Activated CD4-positive, alpha-beta T cell treated with anti-CD3 and anti-CD28 coated beads, Interleukin-10, Interleukin-2, amounts not matched to agents 100 ng/mL and 50 ng/mL, durations not matched to agents 16 hours and 8 hours (primary cell): ENCODE measurements at regions not wholly inside any gene's neighbourhood (a gene's known extent, or its start where the extent isn't known, plus 50 kb on each side); places are given as distances from the start of the nearest gene placed in this dataset.

Experiments
- DNase-seq: peaks from one replicate; pipeline ENCODE4 v3.0.0-alpha.2; 2020

- DNase-seq: no peak
Observed at GRCh38 chr3:180287703-180288102, 251.0 kb upstream of the PEX5L start.

- DNase-seq: no peak
Observed at GRCh38 chr3:180288816-180289215, 252.1 kb upstream of the PEX5L start.

GRCh38 chr3:180290300-180290699 lies 253.6 kb upstream of the PEX5L start:
- peak; percentile 17 for DNase-seq

GRCh38 chr3:180294282-180295027 lies 257.7 kb upstream of the PEX5L start:
- no peak for DNase-seq

- no peak for DNase-seq
Observed at GRCh38 chr3:180295811-180296210, 259.1 kb upstream of the PEX5L start.

GRCh38 chr3:180296971-180297370 lies 260.2 kb upstream of the PEX5L start:
- DNase-seq: no peak

- no peak for DNase-seq
Observed at GRCh38 chr3:180306155-180306554, 269.4 kb upstream of the PEX5L start.

- DNase-seq: no peak
Observed at GRCh38 chr3:180306691-180307090, 270.0 kb upstream of the PEX5L start.

GRCh38 chr3:180311242-180311641 lies 274.5 kb upstream of the PEX5L start:
- no peak for DNase-seq

- no peak for DNase-seq
Observed at GRCh38 chr3:180316321-180316720, 279.6 kb upstream of the PEX5L start.

- DNase-seq: no peak
Observed at GRCh38 chr3:180319461-180319860, 282.5 kb upstream of the TTC14 start.

GRCh38 chr3:180320631-180321030 lies 281.3 kb upstream of the TTC14 start:
- no peak for DNase-seq

GRCh38 chr3:180321534-180321933 lies 280.4 kb upstream of the TTC14 start:
- DNase-seq: no peak

GRCh38 chr3:180322829-180323228 lies 279.1 kb upstream of the TTC14 start:
- no peak for DNase-seq

GRCh38 chr3:180324791-180325190 lies 277.2 kb upstream of the TTC14 start:
- no peak for DNase-seq

- DNase-seq: no peak
Observed at GRCh38 chr3:180325533-180325932, 276.4 kb upstream of the TTC14 start.

GRCh38 chr3:180325958-180326357 lies 276.0 kb upstream of the TTC14 start:
- peak; percentile 22 for DNase-seq

- DNase-seq: peak; percentile 48
Observed at GRCh38 chr3:180329187-180329586, 272.8 kb upstream of the TTC14 start.

- DNase-seq: no peak
Observed at GRCh38 chr3:180329847-180330246, 272.1 kb upstream of the TTC14 start.

- no peak for DNase-seq
Observed at GRCh38 chr3:180330440-180330839, 271.5 kb upstream of the TTC14 start.

GRCh38 chr3:180332608-180333007 lies 269.4 kb upstream of the TTC14 start:
- no peak for DNase-seq

GRCh38 chr3:180335050-180335449 lies 266.9 kb upstream of the TTC14 start:
- DNase-seq: no peak

GRCh38 chr3:180340395-180340794 lies 261.6 kb upstream of the TTC14 start:
- DNase-seq: no peak

- DNase-seq: no peak
Observed at GRCh38 chr3:180341516-180341915, 260.4 kb upstream of the TTC14 start.

- DNase-seq: no peak
Observed at GRCh38 chr3:180351601-180352000, 250.4 kb upstream of the TTC14 start.
